PC-3 (cell line): ENCODE measurements at regions not wholly inside any gene's neighbourhood (a gene's known extent, or its start where the extent isn't known, plus 50 kb on each side); places are given as distances from the start of the nearest gene placed in this dataset.
"Not testable (repeated sequence)": the region's sequence is repeated elsewhere in the genome, so short reads cannot be mapped to it uniquely, and the experiment has no call there.

ENCODE experiments used
- EZH2 ChIP-seq: fragments of 300-600 bp; sonication (generic); IDR thresholded peaks from one replicate; pipeline ENCODE4 v1.6.1; 2017; ENCODE audit warnings: antibody characterized with exemption, mild to moderate bottlenecking, low read length; ENCODE audit not compliant: unreplicated experiment
- EZH2phosphoT487 ChIP-seq: fragments of 300-600 bp; sonication (generic); IDR thresholded peaks from 2 replicates; pipeline ENCODE4 v1.6.1; 2018; ENCODE audit warnings: mild to moderate bottlenecking, antibody characterized with exemption, low read length, borderline replicate concordance
- TF ChIP-seq, protein P1 (sequence below): fragments of 300-600 bp; sonication (generic); conservative IDR thresholded peaks from 2 replicates; pipeline ENCODE4 v1.5.1; 2017; ENCODE audit warnings: antibody characterized with exemption, low read depth, mild to moderate bottlenecking, low read length

DNA sequence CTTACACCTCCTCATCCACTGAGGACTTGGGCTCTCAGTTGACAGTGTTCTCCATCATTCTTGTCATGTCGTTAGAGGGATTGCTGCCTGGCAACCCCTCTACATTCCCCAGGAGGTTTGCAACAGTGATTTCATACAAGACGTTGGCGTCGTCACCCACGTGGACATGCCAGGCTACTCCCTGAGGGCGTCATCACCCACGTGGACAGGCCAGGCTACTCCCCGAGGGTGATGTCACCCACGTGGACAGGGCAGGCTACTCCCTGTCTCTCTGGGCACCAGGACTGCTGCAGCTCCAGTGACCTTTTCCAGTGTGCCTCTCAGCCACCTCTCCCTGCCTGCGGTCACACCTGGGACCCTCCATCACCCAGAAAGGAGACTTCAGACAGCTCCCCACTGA lies 117.4 kb downstream of the SEPTIN7 start:
- TF ChIP-seq, protein P1, sequence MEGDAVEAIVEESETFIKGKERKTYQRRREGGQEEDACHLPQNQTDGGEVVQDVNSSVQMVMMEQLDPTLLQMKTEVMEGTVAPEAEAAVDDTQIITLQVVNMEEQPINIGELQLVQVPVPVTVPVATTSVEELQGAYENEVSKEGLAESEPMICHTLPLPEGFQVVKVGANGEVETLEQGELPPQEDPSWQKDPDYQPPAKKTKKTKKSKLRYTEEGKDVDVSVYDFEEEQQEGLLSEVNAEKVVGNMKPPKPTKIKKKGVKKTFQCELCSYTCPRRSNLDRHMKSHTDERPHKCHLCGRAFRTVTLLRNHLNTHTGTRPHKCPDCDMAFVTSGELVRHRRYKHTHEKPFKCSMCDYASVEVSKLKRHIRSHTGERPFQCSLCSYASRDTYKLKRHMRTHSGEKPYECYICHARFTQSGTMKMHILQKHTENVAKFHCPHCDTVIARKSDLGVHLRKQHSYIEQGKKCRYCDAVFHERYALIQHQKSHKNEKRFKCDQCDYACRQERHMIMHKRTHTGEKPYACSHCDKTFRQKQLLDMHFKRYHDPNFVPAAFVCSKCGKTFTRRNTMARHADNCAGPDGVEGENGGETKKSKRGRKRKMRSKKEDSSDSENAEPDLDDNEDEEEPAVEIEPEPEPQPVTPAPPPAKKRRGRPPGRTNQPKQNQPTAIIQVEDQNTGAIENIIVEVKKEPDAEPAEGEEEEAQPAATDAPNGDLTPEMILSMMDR = not testable (repeated sequence)
- not testable (repeated sequence) for TF ChIP-seq EZH2phosphoT487, EZH2
